Hepatocyte (in vitro differentiated cells): ENCODE measurements at regions not wholly inside any gene's neighbourhood (a gene's known extent, or its start where the extent isn't known, plus 50 kb on each side); places are given as distances from the start of the nearest gene placed in this dataset.

ENCODE experiments used
- DNase-seq: peaks from one replicate; pipeline ENCODE4 v3.0.0-alpha.2; 2016; ENCODE audit warnings: low spot score
- H2AFZ ChIP-seq: fragments of 200-600 bp; sonication (generic); 2 replicates; pipeline ENCODE4 v1.6.0; 2016; ENCODE audit warnings: antibody characterized with exemption, mild to moderate bottlenecking
- H3K27ac ChIP-seq: fragments of 200-600 bp; sonication (generic); 2 replicates; pipeline ENCODE4 v1.5.1; 2016; ENCODE audit warnings: mild to moderate bottlenecking
- H3K27me3 ChIP-seq: fragments of 200-600 bp; sonication (generic); 2 replicates; pipeline ENCODE4 v1.6.1; 2016
- H3K36me3 ChIP-seq: fragments of 200-600 bp; sonication (generic); replicated peaks from 2 replicates; pipeline ENCODE4 v1.5.1; 2016; ENCODE audit warnings: low read depth; ENCODE audit not compliant: insufficient read depth
- H3K4me1 ChIP-seq: fragments of 200-600 bp; sonication (generic); 2 replicates; pipeline ENCODE4 v1.5.1; 2016; ENCODE audit warnings: mild to moderate bottlenecking, moderate library complexity; ENCODE audit not compliant: insufficient read depth
- H3K4me2 ChIP-seq: fragments of 200-600 bp; sonication (generic); 2 replicates; pipeline ENCODE4 v1.6.0; 2016
- H3K4me3 ChIP-seq: fragments of 200-600 bp; sonication (generic); 2 replicates; pipeline ENCODE4 v1.5.1; 2016; ENCODE audit warnings: mild to moderate bottlenecking
- H3K79me2 ChIP-seq: fragments of 200-600 bp; sonication (generic); 2 replicates; pipeline ENCODE4 v1.6.0; 2017; ENCODE audit warnings: mild to moderate bottlenecking
- H3K9me2 ChIP-seq: fragments of 200-600 bp; sonication (generic); replicated peaks from 2 replicates; pipeline ENCODE4 v1.6.0; 2017; ENCODE audit warnings: mild to moderate bottlenecking; ENCODE audit not compliant: insufficient read depth
- H3K9me3 ChIP-seq: fragments of 200-600 bp; sonication (generic); 2 replicates; pipeline ENCODE4 v1.5.1; 2016; ENCODE audit warnings: low read depth, mild to moderate bottlenecking
- H4K20me1 ChIP-seq: fragments of 200-600 bp; sonication (generic); 2 replicates; pipeline ENCODE4 v1.6.0; 2016; ENCODE audit warnings: mild to moderate bottlenecking; ENCODE audit not compliant: insufficient read depth, poor library complexity, severe bottlenecking
- CTCF ChIP-seq: fragments of 200-600 bp; sonication (generic); IDR thresholded peaks from 2 replicates; pipeline ENCODE4 v1.5.1; 2016; ENCODE audit warnings: antibody characterized with exemption, mild to moderate bottlenecking; ENCODE audit not compliant: poor library complexity
- EZH2 ChIP-seq: fragments of 200-600 bp; sonication (generic); IDR thresholded peaks from 2 replicates; pipeline ENCODE4 v1.6.1; 2016; ENCODE audit warnings: antibody characterized with exemption, mild to moderate bottlenecking, borderline replicate concordance
- EZH2phosphoT487 ChIP-seq: fragments of 200-600 bp; sonication (generic); IDR thresholded peaks from one replicate; pipeline ENCODE4 v1.6.1; 2018; ENCODE audit warnings: antibody characterized with exemption, mild to moderate bottlenecking, low read depth, moderate library complexity; ENCODE audit not compliant: unreplicated experiment, severe bottlenecking
- WGBS: methylation state at CpG from one replicate; pipeline ENCODE4 v1.1.6; 2016; ENCODE audit warnings: low lambda C conversion rate; ENCODE audit errors: missing lambda C conversion rate; 5-methylcytosine and 5-hydroxymethylcytosine counted together

DNA sequence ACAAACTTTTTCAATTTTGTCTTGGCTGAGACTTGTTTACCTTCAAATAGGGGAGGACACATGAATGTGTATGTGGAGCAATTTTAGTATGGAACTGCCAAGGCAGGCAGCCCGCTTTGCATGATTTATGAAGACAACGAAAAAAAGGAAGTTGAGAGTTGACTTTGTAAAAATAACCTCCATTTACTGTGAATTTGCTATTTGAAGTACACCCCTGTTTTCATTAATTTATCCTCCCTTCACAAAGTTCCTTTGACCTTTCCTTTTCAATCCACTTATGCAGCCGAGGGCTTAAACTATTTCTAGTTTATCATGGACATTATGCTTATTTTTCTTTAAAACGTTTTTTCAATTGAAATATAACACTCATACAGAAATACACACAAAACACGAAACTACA is 369.6 kb upstream of the CADM1 start:
- no peak for DNase-seq
- Histone ChIP-seq H3K4me2 (no peak overlapping the region), H3K9me2 (no peaks in the 10 kb centered on the region), H2AFZ (no peak overlapping the region), H4K20me1 (no peaks in the 10 kb centered on the region), H3K9me3 (no peaks in the 10 kb centered on the region), H3K4me3 (no peak overlapping the region), H3K36me3 (no peaks in the 10 kb centered on the region), H3K4me1 (no peaks in the 10 kb centered on the region), H3K27me3 (peaks cover 10% of the 10 kb centered on the region), H3K79me2 (no peaks in the 10 kb centered on the region), H3K27ac (no peak overlapping the region)
- TF ChIP-seq EZH2: no peak
- TF ChIP-seq CTCF: no peak
- TF ChIP-seq EZH2phosphoT487: no peak
- 67% methylated on average over 5 of the region's 5 CpGs for WGBS

GRCh38 chr11:115872416-115872815 is 368.2 kb upstream of the CADM1 start:
- Histone ChIP-seq H3K4me2 (no peak overlapping the region), H3K9me2 (no peaks in the 10 kb centered on the region), H3K4me1 (no peaks in the 10 kb centered on the region), H3K36me3 (no peaks in the 10 kb centered on the region), H3K27ac (no peak overlapping the region), H3K79me2 (no peaks in the 10 kb centered on the region), H2AFZ (no peak overlapping the region), H3K4me3 (no peak overlapping the region), H4K20me1 (no peaks in the 10 kb centered on the region), H3K27me3 (peaks cover 10% of the 10 kb centered on the region), H3K9me3 (no peaks in the 10 kb centered on the region)
- no peak for DNase-seq
- no peak for TF ChIP-seq EZH2
- no peak for TF ChIP-seq CTCF
- TF ChIP-seq EZH2phosphoT487: no peak
- 65% methylated on average over 5 of the region's 5 CpGs for WGBS

- Histone ChIP-seq H3K36me3 (no peaks in the 10 kb centered on the region), H3K27ac (no peak overlapping the region), H3K4me1 (no peaks in the 10 kb centered on the region), H3K9me3 (no peaks in the 10 kb centered on the region), H4K20me1 (no peaks in the 10 kb centered on the region), H3K4me2 (no peak overlapping the region), H3K27me3 (peaks cover 10% of the 10 kb centered on the region), H3K4me3 (no peak overlapping the region), H3K79me2 (no peaks in the 10 kb centered on the region), H2AFZ (no peak overlapping the region), H3K9me2 (no peaks in the 10 kb centered on the region)
- no peak for DNase-seq
- TF ChIP-seq EZH2 (no peak), CTCF (no peak), EZH2phosphoT487 (no peak)
- WGBS: 86% methylated on average over 9 of the region's 9 CpGs
These were observed 367.0 kb upstream of the CADM1 start for GRCh38 chr11:115871161-115871760.
